HL-60/S4 treated with phorbol 12-myristate 13-acetate at 8.2 ng/mL for 4 days and 3 days (cell line): ENCODE measurements at regions not wholly inside any gene's neighbourhood (a gene's known extent, or its start where the extent isn't known, plus 50 kb on each side); places are given as distances from the start of the nearest gene placed in this dataset.
"Not testable (repeated sequence)": the region's sequence is repeated elsewhere in the genome, so short reads cannot be mapped to it uniquely, and the experiment has no call there.

Experiments
- in situ Hi-C: fragments of 300-500 bp; cut with MboI; formaldehyde crosslinking; loops from 2 replicates; pipeline ENCODE4 v1.15.0; 2022; ENCODE audit warnings: low sequenced_read_pairs

DNA sequence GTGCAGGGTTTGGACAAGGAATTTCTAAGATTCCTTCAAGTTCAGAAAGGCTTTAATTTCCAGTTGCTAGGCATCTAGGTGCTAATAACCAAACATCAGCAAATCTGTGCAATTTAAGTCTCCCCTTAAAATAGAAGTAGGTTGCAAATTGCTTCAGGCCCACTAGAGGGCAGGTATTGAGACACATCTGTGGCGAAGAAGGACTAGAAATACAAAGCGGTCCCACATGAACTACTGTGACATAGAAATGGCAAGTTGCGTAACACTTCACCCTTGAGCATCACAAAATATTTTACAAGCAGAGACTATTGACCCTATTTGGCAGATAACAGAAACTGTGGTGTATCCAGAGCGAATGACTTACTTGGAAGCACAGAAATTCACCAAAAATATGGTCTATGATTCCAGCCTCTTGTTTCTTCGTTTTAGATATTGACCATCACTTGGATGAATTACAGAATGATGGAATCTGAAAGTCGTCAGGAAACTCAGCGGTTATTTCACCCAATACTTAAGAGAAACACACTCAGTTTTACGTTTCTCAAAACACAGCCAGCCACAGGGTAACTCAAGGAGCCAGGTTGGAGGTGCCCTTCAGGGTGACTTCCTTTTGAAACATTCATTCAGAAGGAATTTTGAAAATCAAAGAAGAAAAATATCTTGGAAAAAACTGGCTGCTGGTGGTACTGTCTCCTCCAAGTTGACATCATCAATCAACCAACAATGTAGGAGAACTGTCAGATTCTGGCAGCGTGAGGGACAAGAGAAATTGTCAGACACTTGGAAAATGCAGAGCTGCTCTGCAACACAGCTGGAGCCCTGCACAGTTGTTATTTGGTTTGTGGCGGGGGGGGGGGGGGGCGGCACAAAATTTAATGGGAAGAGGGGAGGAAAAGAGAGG lies 256.3 kb upstream of the MINDY3 start:
- in situ Hi-C loops: loop anchor here (25.0 kb wide), 1 partner anchor 671 kb away; no protein-coding TSS in a partner anchor

DNA sequence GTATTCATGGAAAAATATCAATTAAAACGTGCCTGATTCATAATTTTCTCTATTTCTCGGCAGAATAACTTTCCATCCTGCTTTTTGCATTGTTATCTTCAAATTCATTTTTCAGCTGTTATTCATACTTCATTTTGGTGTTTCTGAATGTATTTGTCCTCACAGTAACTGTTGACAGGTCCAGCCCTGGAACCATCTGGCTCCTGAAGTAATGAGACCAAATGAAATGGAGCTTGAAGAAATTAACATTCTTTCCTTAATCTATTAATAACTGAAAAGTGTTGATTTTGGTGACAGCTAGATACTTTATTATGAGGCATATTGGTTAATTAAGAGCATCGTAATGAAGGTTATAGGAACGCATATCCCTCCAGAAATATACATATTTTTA lies 257.0 kb upstream of the MINDY3 start:
- in situ Hi-C loops: loop anchor here (25.0 kb wide), 1 partner anchor 670 kb away; no protein-coding TSS in a partner anchor

DNA sequence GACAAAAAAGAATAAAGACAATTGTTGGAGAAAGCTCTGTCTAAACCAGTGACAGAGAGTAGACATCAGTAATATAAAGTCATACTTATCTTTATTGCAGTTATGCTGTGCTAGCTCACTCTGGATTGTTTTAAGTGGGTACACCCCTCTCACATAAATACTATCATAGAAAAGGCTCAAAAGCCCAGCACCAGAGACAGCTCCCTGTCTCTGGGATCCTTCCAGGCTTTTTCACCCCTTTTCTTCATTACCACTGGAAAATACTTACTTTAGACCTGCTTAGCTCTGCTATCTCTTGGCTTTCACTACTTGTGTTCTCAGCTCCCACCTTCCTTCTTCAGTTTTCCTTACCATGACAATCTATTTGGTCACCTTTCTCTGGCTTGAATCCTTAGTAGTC lies 259.1 kb upstream of the MINDY3 start:
- in situ Hi-C loops: loop anchor here (25.0 kb wide), 1 partner anchor 668 kb away; no protein-coding TSS in a partner anchor

DNA sequence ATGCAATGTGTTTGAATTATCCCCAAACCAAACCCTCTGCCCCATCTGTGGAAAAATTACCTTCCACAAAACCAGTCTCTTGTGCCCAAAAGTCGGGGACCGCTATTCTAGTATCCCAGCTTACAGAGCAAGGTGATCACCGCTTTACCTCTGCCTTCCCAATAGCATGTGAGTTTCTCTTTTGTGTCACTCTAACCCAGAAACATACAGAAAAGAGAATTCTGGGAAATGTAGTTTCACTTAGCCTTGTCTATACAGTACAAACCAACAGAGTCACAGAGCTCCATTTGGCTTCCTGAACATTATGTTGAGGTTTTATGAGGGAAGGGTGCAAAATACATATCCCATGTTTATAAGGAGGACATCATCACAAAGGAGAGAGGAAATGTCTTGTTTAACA lies 260.3 kb upstream of the MINDY3 start:
- in situ Hi-C loops: loop anchor here (25.0 kb wide), 1 partner anchor 667 kb away; no protein-coding TSS in a partner anchor

DNA sequence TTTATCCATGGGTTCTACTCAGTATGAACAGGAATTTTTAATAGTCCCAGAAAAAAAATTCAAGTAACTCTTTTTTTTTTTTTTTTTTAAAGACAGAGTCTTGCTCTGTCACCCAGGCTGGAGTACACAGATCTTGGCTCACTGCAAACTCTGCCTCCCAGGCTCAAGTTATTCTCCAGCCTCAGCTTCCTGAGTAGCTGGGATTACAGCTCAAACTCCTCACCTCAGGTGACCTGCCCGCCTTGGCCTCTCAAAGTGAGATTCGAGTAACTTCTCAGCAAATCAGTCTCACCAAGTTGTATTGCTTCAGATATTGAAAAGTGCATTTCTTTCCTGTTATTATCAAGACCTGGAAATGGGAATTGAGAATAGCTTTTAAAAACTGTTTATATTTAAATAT lies 281.2 kb upstream of the MINDY3 start:
- in situ Hi-C loops: no loop called here

DNA sequence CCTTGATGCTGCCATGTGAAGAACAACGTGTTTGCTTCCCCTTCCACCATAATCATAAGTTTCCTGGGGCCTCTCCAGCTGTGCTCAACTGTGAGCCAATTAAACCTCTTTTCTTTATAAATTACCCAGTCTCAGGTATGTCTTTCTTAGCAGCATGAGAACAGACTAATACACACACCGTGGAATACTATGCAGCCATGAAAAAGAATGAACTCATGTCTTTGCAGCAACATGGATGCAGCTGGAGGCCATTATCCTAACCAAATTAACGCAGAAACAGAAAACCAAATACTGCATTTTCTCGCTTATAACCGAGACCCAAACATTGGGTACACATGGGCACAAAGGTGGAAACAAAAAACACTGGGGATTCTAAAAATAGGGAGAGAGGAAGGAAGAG lies 286.7 kb upstream of the MINDY3 start:
- in situ Hi-C loops: no loop called here

DNA sequence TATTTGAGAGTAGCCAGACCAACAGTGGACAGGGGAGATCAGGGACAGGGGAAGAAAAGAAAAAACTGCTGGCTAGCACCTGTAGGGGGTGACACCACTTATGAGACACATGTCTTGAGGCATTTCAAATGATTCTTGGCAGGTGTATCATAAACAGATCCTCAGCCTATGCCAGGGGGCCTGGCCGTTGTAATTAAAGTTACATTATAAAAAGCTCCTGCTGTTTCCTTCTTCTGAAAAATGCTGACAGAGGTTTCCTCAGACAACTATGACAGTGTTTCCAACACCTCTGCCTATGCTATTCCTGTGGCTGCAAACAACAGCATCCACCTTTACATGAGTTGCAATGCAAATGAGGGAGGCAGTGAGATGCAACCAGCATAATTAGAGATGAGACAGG lies 281.0 kb upstream of the PTER start:
- in situ Hi-C loops: no loop called here

DNA sequence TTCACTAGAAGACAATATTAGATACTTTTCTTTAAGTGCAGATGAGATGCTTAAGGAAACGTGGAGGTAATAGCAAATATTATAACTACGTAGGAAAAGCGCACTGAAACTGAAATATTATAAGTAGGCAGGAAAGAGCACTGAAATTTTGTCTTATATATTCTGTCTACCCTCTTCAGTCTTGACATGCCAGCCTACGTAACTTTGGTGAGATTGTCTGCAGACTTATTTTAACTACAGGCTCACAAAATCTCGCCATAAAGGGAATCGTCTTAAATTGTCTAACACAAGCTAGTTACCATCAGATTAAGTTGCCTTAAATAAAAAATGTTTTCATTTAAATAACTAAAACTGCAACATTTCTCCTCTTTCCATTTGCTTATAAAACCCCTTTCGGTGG lies 280.1 kb upstream of the PTER start:
- in situ Hi-C loops: no loop called here

DNA sequence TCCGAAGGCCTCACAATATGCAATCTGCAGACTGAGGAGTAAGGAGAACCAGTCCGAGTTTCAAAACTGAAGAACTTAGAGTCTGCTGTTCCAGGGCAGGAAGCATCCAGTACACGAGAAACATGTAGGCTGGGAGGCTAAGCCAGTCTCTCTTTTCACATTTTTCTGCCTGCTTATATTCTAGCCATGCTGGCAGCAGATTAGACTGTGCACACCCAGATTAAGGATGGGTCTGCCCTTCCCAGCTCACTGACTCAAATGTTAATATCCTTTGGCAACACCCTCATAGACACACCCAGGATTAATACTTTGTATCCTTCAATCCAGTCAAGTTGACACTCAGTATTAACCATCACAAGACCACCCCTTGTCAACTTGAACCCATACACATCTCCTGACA lies 271.7 kb upstream of the PTER start:
- in situ Hi-C loops: not testable (repeated sequence)

DNA sequence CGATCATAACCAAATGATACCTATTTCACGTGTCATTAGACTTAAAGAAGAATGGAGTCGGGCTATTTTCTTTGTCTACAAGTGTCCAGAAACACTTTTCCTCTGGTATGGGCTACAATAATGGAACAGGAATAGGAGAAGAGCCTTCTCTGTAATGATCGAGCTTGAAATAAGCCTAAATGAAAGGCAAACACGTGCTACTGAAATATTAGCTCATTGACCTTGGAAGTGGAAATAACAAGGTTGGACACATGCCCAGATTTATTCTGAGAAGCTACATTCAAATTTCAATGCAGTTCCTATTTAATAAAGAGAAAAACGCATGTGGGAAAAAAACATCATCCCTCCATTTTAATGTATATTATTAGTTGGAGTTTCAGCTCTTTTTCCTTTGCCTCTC lies 254.7 kb upstream of the PTER start:
- in situ Hi-C loops: no loop called here

DNA sequence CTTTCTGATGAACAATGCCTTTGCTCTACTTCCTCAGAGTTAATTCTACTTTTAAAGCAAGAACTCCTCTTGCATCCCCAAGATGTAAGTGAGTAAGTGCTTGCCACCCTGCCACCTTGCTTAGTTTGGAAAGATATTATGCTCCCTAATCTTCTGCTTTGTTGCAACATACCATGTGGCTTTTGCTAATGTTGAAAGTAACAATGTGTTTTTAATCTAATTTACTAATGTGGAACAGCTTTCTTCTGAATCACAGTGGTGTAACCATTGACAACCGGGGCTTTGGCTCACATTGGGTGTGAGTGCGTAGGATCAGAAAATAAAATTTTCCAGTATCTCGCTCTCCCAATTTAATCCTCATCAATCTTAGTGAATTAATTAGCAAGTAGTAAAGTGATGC lies 254.1 kb upstream of the PTER start:
- in situ Hi-C loops: no loop called here

DNA sequence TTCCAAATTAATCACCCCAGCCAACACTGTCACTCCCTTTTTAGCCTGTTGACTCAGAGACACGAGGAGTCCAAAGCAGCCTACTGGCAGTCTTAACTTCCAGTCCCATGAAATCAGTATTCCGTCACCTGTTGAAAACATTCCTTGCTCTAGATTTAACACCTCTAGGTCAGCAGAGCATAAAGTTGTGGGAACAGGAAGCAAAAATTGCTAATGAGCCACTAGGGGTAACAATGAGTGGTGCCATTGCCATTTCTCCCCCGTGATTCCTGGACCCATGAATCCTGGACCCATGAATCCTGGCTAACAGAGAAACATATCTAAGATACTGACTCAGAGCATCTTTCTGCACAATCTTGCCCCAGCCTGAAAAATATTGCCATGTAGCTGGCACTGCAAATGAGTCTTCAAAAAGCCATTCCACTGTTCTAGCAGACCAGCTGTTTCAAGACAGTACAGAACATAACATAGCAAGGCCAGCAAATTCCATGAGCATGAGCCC lies 252.7 kb upstream of the PTER start:
- in situ Hi-C loops: no loop called here

DNA sequence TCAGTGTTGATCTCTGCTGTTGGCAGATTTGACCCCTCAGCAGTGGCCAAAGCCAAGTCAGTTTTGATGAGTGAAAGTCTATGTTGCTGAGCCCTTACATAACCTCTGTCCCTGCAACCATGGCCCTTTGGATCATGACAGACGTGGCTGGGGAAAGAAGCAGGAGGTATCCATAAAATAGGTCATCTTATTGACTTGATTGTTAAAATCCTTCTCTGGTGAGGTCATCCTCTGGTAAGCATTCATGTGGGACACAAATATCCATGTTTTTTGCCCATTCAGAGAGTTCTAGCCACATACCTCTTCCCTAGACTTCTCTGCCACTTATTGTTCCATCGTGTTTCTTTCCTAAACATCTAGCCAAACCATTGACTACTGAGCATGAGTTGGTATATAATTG lies 251.9 kb upstream of the PTER start:
- in situ Hi-C loops: no loop called here

DNA sequence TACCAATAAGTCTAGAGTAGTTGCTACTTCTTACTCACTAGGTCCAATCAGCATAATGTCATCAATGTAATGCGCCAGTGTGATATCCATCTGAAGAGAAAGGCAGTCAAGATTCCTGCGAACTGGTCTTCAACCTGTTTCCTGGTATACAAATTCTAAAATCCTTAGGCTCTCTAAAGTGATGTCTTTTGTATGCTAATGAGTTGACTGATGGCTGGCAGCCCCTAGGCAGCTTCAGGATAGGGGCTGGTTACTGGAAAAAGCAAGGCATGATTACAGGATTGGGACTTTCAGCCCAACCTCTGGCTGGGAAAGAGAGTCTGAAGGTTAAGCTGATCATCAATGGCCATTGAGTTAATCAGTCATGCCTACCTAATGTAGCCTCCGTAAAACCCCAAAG lies 250.2 kb upstream of the PTER start:
- in situ Hi-C loops: no loop called here

DNA sequence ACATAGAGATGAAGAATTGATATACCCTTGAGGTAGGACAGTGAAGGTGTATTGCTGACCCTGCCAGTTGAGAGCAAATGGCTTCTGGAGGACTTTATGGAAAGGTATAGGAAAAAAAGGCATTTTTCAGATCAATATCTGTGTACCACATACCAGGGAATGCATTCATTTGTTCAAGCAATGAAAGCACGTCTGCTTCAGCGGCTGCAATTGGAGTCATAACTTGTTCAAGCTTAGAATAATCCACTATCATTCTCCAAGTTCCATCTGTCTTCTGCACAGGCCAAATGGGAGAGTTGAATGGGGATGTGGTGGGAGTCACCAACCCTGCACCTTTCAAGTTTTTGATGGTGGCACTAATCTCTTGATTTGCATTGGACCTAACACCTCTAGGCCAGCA lies 249.6 kb upstream of the PTER start:
- in situ Hi-C loops: no loop called here

DNA sequence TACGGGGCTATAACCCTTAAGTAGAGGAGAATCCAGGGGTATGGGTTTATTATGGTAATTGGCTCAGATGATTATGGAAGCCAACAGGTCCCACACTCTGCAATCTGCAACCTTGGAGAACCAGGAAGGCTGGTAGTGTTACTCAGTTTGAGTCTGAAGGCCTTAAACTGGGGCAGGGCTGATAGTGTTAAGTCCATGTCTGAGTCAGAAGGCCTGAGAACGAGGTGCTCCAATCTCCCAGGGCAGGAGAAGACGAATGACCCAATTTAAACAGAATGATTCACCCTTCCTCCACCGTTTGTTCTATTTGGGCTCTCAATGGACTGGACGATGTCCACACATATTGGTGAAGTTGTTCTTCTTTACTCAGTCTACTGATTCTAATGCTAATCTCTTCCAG lies 244.5 kb upstream of the PTER start:
- in situ Hi-C loops: no loop called here

DNA sequence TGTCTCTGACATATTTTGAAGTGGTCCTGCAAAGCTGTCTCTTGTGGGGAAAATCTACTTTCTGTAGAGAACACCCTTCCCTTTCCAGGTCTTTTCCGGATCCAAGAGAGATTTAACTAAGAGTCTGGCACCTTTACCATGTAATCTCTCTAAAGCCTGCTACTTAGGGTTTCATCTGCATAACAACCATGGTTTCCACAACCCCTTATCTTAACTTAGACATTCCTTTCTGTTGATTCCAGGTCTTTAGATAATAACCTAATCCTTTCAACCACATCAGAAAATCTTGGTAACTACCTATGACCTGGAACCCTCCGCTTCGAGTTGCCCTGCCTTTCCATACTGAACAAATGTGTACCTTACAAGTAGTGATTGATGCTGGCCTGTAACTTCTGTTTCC lies 243.6 kb upstream of the PTER start:
- in situ Hi-C loops: no loop called here

DNA sequence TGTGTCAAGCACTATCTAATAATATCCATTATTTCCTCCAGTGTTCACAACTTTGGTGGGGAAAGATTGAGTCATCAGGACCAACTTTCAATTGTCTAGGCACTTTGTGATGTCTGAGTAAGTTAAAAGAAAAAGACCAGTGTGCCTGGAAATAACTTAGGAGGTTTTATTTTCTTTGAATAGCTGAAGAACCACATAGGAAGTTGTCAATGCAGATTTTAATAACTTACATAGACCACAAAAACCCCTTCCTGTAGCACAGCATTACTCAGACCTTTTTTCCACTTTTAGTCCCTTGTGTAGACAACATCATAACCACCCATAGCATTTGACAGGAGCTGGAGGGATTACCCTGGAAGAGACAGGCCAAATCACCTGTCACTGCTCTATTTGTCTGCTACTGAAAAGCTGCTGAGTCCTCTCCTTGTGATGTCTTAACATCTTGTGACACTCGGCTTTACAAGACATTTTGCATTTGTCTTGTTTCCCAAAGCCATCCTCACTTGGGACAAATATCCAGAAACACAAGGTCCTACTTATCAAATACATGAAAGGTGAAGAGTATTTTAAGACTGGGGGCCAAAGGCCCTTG lies 241.5 kb upstream of the PTER start:
- in situ Hi-C loops: no loop called here

DNA sequence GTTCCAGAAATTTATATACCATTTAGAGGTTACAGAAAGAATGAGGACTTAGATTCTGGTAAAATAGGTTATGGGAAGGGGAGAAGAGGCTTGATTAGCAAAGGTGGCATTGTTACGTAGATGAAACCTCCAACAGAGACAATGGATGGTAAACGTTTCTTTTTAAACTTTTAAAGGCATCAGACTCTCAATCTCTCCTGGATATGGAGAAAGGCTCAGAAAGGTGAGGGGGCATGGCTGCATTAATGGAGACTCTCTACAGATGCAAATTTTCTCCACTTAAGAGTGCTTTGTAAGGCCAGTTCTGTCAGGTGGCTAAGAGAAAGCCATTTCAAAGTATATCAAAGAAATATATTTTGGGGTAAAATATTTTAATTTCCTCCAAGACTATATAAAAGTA lies 240.9 kb upstream of the PTER start:
- in situ Hi-C loops: no loop called here

DNA sequence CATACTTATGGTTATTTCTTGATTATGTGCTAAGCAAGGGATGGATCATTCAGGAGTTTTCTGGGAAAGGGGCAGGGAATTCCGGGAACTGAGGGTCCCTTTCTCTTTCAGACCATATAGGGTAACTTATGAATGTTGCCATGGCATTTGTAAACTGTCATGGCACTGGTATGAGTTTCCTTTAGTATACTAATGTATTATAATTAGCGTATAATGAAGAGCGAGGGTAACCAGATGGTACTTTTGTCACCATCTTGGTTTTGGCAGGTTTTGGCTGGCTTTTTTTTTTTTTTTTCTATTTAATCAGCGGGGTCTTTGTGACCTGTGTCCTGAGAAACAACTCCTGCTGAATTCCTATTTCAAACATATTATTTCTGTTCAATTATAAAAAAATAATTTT lies 237.6 kb upstream of the PTER start:
- in situ Hi-C loops: no loop called here

DNA sequence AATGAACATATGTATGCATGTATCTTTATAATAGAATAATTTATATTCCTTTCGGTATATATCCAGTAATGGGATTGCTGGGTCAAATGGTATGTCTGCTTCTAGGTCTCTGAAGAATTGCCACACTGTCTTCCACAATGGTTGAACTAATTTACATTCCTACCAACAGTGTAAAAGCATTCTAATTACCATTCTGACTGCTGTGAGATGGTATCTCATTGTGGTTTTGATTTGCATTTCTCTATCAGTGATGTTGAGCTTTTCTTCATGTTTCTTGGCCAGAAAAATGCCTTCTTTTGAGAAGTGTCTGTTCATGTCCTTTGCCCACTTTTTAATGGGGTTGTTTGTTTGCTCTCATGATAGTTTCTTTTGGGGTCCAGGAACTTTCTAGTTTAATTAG lies 213.2 kb upstream of the PTER start:
- in situ Hi-C loops: not testable (repeated sequence)

DNA sequence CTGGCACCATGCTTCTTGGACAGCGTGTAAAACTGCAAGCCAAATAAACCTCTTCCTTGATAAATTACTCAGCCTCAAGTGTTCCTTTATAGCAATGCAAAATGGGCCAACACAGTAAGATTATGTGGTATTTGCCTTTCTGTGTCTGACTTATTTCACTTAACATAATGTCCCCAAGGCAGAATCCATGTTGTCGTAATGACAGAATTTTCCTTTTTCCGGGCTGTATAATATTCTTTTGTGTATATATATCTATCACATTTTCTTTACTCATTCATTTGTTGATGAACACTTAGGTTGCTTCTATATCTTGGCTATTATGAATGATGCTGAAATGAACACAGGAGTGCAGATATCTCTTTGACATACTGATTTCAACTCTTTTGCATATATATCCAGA lies 209.1 kb upstream of the PTER start:
- in situ Hi-C loops: no loop called here
